A549 (cell line): ENCODE measurements at regions not wholly inside any gene's neighbourhood (a gene's known extent, or its start where the extent isn't known, plus 50 kb on each side); places are given as distances from the start of the nearest gene placed in this dataset.

Experiments used
- ATAC-seq, 2 experiments: fragments of 200-7000 bp in 1 of 2; fragments of >200 bp in 1 of 2; cut with Nextera tagmentation in 1 of 2; cut with Tn5 transposase in 1 of 2; 3 replicates each; pipeline versions ENCODE4 v1.8.0 to v1.9.1; 2018 to 2020; ENCODE audit warnings: mild to moderate bottlenecking in 1 of 2, moderate library complexity in 1 of 2
- CTCF ChIA-PET: fragments of 300-600 bp; sonication (Branson Sonifier 250); formaldehyde crosslinking; extraction: SDS; loops from one replicate; lab custom pipeline; 2021; ENCODE audit warnings: antibody characterized with exemption, inconsistent platforms; lab: Yijun Ruan, JAX
- POLR2A ChIA-PET: fragments of 350-600 bp; formaldehyde crosslinking; extraction: SDS; loops from one replicate; lab custom pipeline; 2021; ENCODE audit warnings: antibody characterized with exemption, inconsistent platforms; lab: Yijun Ruan, JAX
- DNase-seq, 2 experiments: peaks; one replicate each; pipeline versions ENCODE4 v3.0.0 to v3.0.0-alpha.2; 2011 to 2016; ENCODE audit warnings: low read depth in 1 of 2, low spot score in 1 of 2
- FAIRE-seq: peaks from 2 replicates; lab custom pipeline; 2011; peaks lifted over from hg19 to GRCh38; lab: Jason Lieb, UNC
- H3K27ac ChIP-seq, 2 experiments: fragments of >200 bp; sonication (Bioruptor Twin); formaldehyde crosslinking; 3 replicates each; pipeline ENCODE4 v1.5.1; 2016 to 2017
- H3K4me1 ChIP-seq: fragments of >200 bp; sonication (Bioruptor Twin); formaldehyde crosslinking; 3 replicates; pipeline ENCODE4 v1.6.1; 2016
- H3K4me2 ChIP-seq: fragments of >200 bp; sonication (Bioruptor Twin); formaldehyde crosslinking; 3 replicates; pipeline ENCODE4 v1.6.1; 2016
- H3K4me3 ChIP-seq: fragments of >200 bp; sonication (Bioruptor Twin); formaldehyde crosslinking; 3 replicates; pipeline ENCODE4 v1.5.1; 2016
- H3K9me3 ChIP-seq: fragments of >200 bp; sonication (Bioruptor Twin); formaldehyde crosslinking; 3 replicates; pipeline ENCODE4 v1.6.1; 2016
- ATOH8 ChIP-seq: fragments of 250-450 bp; sonication (Bioruptor Pico); IDR thresholded peaks from 2 replicates; pipeline ENCODE4 v1.5.0; 2020; ENCODE audit warnings: low read depth, mild to moderate bottlenecking, moderate library complexity
- EHMT2 ChIP-seq: fragments of 200-600 bp; sonication (generic); IDR thresholded peaks from 2 replicates; pipeline ENCODE4 v1.6.1; 2016; ENCODE audit warnings: antibody characterized with exemption, low read depth, mild to moderate bottlenecking, moderate library complexity
- ELK1 ChIP-seq: fragments of 150-350 bp; IDR thresholded peaks from 2 replicates; pipeline ENCODE4 v1.6.1; 2014; ENCODE audit warnings: low read depth, mild to moderate bottlenecking, low read length
- ESRRA ChIP-seq: fragments of 150-350 bp; IDR thresholded peaks from 2 replicates; pipeline ENCODE4 v1.6.1; 2014; ENCODE audit warnings: mild to moderate bottlenecking, low read length, borderline replicate concordance
- HES2 ChIP-seq: fragments of >200 bp; sonication (Bioruptor Twin); formaldehyde crosslinking; IDR thresholded peaks from 2 replicates; pipeline ENCODE4 v1.6.1; 2016
- HMGXB4 ChIP-seq: fragments of 250-450 bp; sonication (Bioruptor Pico); IDR thresholded peaks from 2 replicates; pipeline ENCODE4 v1.5.0; 2021; ENCODE audit warnings: mild to moderate bottlenecking, moderate library complexity, borderline replicate concordance
- HOXB13 ChIP-seq: fragments of 250-450 bp; sonication (Bioruptor Pico); IDR thresholded peaks from 2 replicates; pipeline ENCODE4 v1.5.0; 2020; ENCODE audit warnings: low read depth, mild to moderate bottlenecking, moderate library complexity
- KDM1A ChIP-seq: fragments of 200-600 bp; sonication (generic); IDR thresholded peaks from 2 replicates; pipeline ENCODE4 v1.6.1; 2016; ENCODE audit warnings: low read depth, mild to moderate bottlenecking
- MAX ChIP-seq: IDR thresholded peaks from 2 replicates; pipeline ENCODE4 v1.6.1; 2012
- NFE2L2 ChIP-seq: fragments of 150-350 bp; conservative IDR thresholded peaks from 2 replicates; pipeline ENCODE4 v1.6.1; 2014; ENCODE audit warnings: low read length
- NR3C1 ChIP-seq: fragments of >200 bp; sonication (Bioruptor Twin); formaldehyde crosslinking; IDR thresholded peaks from 3 replicates; pipeline ENCODE4 v1.6.1; 2017
- POLR2A ChIP-seq: IDR thresholded peaks from 2 replicates; pipeline ENCODE4 v1.6.1; 2012; ENCODE audit warnings: mild to moderate bottlenecking, low read length
- RFX5 ChIP-seq: fragments of 450-650 bp; IDR thresholded peaks from 2 replicates; pipeline ENCODE4 v1.7.1; 2014; ENCODE audit warnings: antibody characterized with exemption, mild to moderate bottlenecking, moderate library complexity
- RNF2 ChIP-seq: fragments of 200-600 bp; sonication (generic); IDR thresholded peaks from 2 replicates; pipeline ENCODE4 v1.6.1; 2016; ENCODE audit warnings: low read depth, mild to moderate bottlenecking, antibody characterized with exemption, moderate library complexity, borderline replicate concordance
- SMC3 ChIP-seq: fragments of >200 bp; sonication (Bioruptor Twin); formaldehyde crosslinking; IDR thresholded peaks from 3 replicates; pipeline ENCODE4 v1.6.1; 2018; ENCODE audit warnings: inconsistent platforms
- SREBF2 ChIP-seq: fragments of 450-650 bp; IDR thresholded peaks from 2 replicates; pipeline ENCODE4 v1.6.1; 2014; ENCODE audit warnings: mild to moderate bottlenecking, moderate library complexity
- ZFP36 ChIP-seq: fragments of 450-650 bp; IDR thresholded peaks from 2 replicates; pipeline ENCODE4 v1.6.1; 2014; ENCODE audit warnings: borderline replicate concordance; ENCODE audit not compliant: partially characterized antibody
- WGBS: methylation state at CpG from one replicate; pipeline ENCODE4 v1.1.6; 2017; ENCODE audit errors: missing lambda C conversion rate; 5-methylcytosine and 5-hydroxymethylcytosine counted together

- no peaks in the 10 kb centered on the region for H3K9me3 ChIP-seq
- H3K4me2 ChIP-seq: no peak overlapping the region
- ATAC-seq (no peak), DNase-seq (no peak), FAIRE-seq (no peak)
- ChIA-PET POLR2A (no interaction called here), CTCF (no interaction called here)
- no peak overlapping the region for H3K27ac ChIP-seq
- no peak overlapping the region for H3K4me3 ChIP-seq
- peaks cover 22% of the 10 kb centered on the region for H3K4me1 ChIP-seq
- 88% methylated on average over 8 of the region's 9 CpGs for WGBS
- TF ChIP-seq HMGXB4 (no peak), ATOH8 (CRISPR knock-in tag) (no peak), ESRRA (no peak), ELK1 (no peak), SMC3 (no peak), POLR2A (no peak)
Observed at GRCh38 chr5:14954616-14955343, 83.2 kb upstream of the ANKH start.

DNA sequence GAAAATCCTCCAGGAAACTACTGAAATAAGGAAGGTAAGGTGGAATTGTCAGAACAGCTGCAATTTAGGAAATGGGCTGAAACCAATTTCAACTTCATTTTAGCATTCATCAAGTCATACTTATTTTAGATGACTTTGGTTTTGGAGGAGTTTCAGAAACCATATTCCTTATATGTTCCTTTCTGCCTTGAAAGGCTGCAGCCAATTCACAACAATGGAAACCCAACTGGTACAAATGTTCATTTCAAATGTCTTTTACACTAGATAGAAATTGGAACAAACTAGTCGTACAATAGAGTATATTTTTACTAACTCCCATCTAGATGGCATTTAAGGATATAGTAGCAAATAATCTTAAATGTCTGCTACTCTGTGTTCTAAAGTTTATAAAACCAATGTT lies 82.6 kb upstream of the ANKH start:
- TF ChIP-seq HES2 (no peak), NFE2L2 (no peak), RFX5 (no peak), SREBF2 (no peak), HMGXB4 (no peak), ESRRA (no peak), HOXB13 (CRISPR knock-in tag) (no peak), ELK1 (no peak), RNF2 (no peak), KDM1A (no peak), EHMT2 (no peak), MAX (no peak), ZFP36 (no peak), NR3C1 (no peak)
- POLR2A ChIA-PET: no interaction called here
- WGBS: 84% methylated on average over 1 of the region's 1 CpG
- no peak overlapping the region for H3K27ac ChIP-seq
- no peaks in the 10 kb centered on the region for H3K9me3 ChIP-seq
- peaks cover 17% of the 10 kb centered on the region for H3K4me1 ChIP-seq
- DNase-seq: no peak
- no peak overlapping the region for H3K4me3 ChIP-seq
- FAIRE-seq: no peak
- CTCF ChIA-PET: no interaction called here
- no peak for ATAC-seq
- no peak overlapping the region for H3K4me2 ChIP-seq
